ENCODE measurements at regions not wholly inside any gene's neighbourhood (a gene's known extent, or its start where the extent isn't known, plus 50 kb on each side); places are given as distances from the start of the nearest gene placed in this dataset.

GRCh38 chr22:42320443-42321416 lies 50.3 kb upstream of the TCF20 start:
- POLR2A ChIA-PET: interaction anchor here (0.6 kb wide), 1 partner anchor 43 kb away, joined by 3 read pairs; no protein-coding TSS in a partner anchor
- no peak for DNase-seq (ENCODE audit: extremely low spot score)
- CTCF ChIA-PET: interaction anchor here (0.6 kb wide), 1 partner anchor 81 kb away, joined by 3 read pairs; no protein-coding TSS in a partner anchor
- TF ChIP-seq ELF4 (IDR thresholded peaks at IDR 0.05) (no peak), SUZ12 (IDR thresholded peaks at IDR 0.05) (no peak), BHLHE40 (IDR thresholded peaks at IDR 0.05; ENCODE audit: borderline replicate concordance) (no peak), NFRKB (IDR thresholded peaks at IDR 0.05) (no peak), L3MBTL2 (conservative IDR thresholded peaks at IDR 0.05) (no peak), SP1 (IDR thresholded peaks at IDR 0.05) (no peak), CTBP1 (IDR thresholded peaks at IDR 0.05; ENCODE audit: borderline replicate concordance) (no peak), FOXM1 (IDR thresholded peaks at IDR 0.05; ENCODE audit: borderline replicate concordance) (no peak), ZNF384 (IDR thresholded peaks at IDR 0.05) (no peak), PKNOX1 (IDR thresholded peaks at IDR 0.05) (no peak), TARDBP (IDR thresholded peaks at IDR 0.05) (no peak), ARNT (IDR thresholded peaks at IDR 0.05) (no peak), FOXK2 (IDR thresholded peaks at IDR 0.05) (no peak), LEF1 (IDR thresholded peaks at IDR 0.05; ENCODE audit: borderline replicate concordance) (no peak), FOXA1 (IDR thresholded peaks at IDR 0.05) (no peak), HDGF (IDR thresholded peaks at IDR 0.05; ENCODE audit: borderline replicate concordance) (no peak)
